ENCODE measurements at regions not wholly inside any gene's neighbourhood (a gene's known extent, or its start where the extent isn't known, plus 50 kb on each side); places are given as distances from the start of the nearest gene placed in this dataset.

DNA sequence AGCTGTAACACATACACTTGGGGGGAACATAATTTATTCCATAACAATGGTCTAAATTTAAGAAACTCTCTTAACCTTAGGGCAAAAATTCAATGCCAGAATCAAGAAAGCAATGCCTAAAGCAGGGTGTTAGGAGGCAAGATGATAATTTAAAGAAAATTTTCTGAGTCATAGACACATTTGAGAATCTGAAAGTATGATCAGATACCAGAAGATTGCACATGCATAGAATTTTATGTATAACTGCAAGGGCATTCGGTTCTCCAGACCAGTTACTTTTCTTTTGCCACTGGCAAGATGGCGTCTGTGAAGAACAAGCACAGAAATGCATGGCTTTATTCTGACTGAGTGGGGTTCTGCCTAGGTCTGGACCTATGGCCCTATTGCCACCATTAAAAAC lies 64.4 kb upstream of the IPO9 start:
- no peak overlapping the region for H3K4me2 ChIP-seq
- no peaks in the 10 kb centered on the region for H3K27me3 ChIP-seq (ENCODE audit: insufficient read depth)
- H3K4me1 Mint-ChIP-seq = peaks cover 29% of the 10 kb centered on the region
- no peak for ATAC-seq
- H3K9me2 ChIP-seq (ENCODE audit: insufficient read depth) = no peaks in the 10 kb centered on the region
- no peak overlapping the region for H3K4me3 ChIP-seq
- H3K36me3 ChIP-seq (ENCODE audit: insufficient read depth) = no peaks in the 10 kb centered on the region
- DNase-seq (ENCODE audit: low spot score) = no peak
- H3K9me3 Mint-ChIP-seq = no peaks in the 10 kb centered on the region
- no peak overlapping the region for H3K27ac ChIP-seq (ENCODE audit: low read depth)
- no peaks in the 10 kb centered on the region for H4K20me1 ChIP-seq (replicated peaks; ENCODE audit: insufficient read depth)
- H3K4me1 ChIP-seq (ENCODE audit: insufficient read depth) = peaks cover 16% of the 10 kb centered on the region; the same call in 1 of the 2 replicates
- no peak for TF ChIP-seq STAT1 (IDR thresholded peaks at IDR 0.05; ENCODE audit: unreplicated experiment)
- TF ChIP-seq ETS1 (IDR thresholded peaks at IDR 0.05) = no peak
- no peak for TF ChIP-seq ZNF331 (CRISPR knock-in tag; IDR thresholded peaks at IDR 0.05; ENCODE audit: low read depth)
- TF ChIP-seq EZH2 (IDR thresholded peaks at IDR 0.05; ENCODE audit: low read depth, unreplicated experiment) = no peak
- no peak for TF ChIP-seq ZNF114 (CRISPR knock-in tag; IDR thresholded peaks at IDR 0.05)
- TF ChIP-seq JUNB (IDR thresholded peaks at IDR 0.05; ENCODE audit: unreplicated experiment) = no peak
- no peak for TF ChIP-seq NANOG (IDR thresholded peaks at IDR 0.05; ENCODE audit: borderline replicate concordance)
- TF ChIP-seq EZH2phosphoT487 (IDR thresholded peaks at IDR 0.05; ENCODE audit: unreplicated experiment) = no peak
- TF ChIP-seq POLR2AphosphoS5 (IDR thresholded peaks at IDR 0.05; ENCODE audit: low read depth) = no peak
- no peak for TF ChIP-seq CTCF (conservative IDR thresholded peaks at IDR 0.05; ENCODE audit: low read depth in 2 of 2)
- TF ChIP-seq, protein P1, sequence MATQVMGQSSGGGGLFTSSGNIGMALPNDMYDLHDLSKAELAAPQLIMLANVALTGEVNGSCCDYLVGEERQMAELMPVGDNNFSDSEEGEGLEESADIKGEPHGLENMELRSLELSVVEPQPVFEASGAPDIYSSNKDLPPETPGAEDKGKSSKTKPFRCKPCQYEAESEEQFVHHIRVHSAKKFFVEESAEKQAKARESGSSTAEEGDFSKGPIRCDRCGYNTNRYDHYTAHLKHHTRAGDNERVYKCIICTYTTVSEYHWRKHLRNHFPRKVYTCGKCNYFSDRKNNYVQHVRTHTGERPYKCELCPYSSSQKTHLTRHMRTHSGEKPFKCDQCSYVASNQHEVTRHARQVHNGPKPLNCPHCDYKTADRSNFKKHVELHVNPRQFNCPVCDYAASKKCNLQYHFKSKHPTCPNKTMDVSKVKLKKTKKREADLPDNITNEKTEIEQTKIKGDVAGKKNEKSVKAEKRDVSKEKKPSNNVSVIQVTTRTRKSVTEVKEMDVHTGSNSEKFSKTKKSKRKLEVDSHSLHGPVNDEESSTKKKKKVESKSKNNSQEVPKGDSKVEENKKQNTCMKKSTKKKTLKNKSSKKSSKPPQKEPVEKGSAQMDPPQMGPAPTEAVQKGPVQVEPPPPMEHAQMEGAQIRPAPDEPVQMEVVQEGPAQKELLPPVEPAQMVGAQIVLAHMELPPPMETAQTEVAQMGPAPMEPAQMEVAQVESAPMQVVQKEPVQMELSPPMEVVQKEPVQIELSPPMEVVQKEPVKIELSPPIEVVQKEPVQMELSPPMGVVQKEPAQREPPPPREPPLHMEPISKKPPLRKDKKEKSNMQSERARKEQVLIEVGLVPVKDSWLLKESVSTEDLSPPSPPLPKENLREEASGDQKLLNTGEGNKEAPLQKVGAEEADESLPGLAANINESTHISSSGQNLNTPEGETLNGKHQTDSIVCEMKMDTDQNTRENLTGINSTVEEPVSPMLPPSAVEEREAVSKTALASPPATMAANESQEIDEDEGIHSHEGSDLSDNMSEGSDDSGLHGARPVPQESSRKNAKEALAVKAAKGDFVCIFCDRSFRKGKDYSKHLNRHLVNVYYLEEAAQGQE (IDR thresholded peaks at IDR 0.05; ENCODE audit: unreplicated experiment) = no peak
- no peak for TF ChIP-seq ZNF462 (CRISPR knock-in tag; IDR thresholded peaks at IDR 0.05)
- no peak for TF ChIP-seq CREB1 (CRISPR knock-in tag; IDR thresholded peaks at IDR 0.05; ENCODE audit: low read depth)
- H3K4me3 Mint-ChIP-seq = no peak overlapping the region
- no peaks in the 10 kb centered on the region for H3F3A ChIP-seq (replicated peaks; ENCODE audit: low read depth)
- no peak overlapping the region for H2AFZ ChIP-seq
- H3K79me2 ChIP-seq (replicated peaks; ENCODE audit: insufficient read depth) = peaks cover 27% of the 10 kb centered on the region; the same call in 1 of the 2 replicates
- no peak overlapping the region for H3K27ac Mint-ChIP-seq
- peaks cover 2% of the 10 kb centered on the region; the same call in 1 of the 3 replicates for H3K36me3 Mint-ChIP-seq (ENCODE audit: low read depth)
- H3K27me3 Mint-ChIP-seq (ENCODE audit: insufficient read depth, low read depth, poor library complexity) = peaks cover 2% of the 10 kb centered on the region
